NCI-H1694 treated with DMSO at 0.1 percent for 48 hours (cell line): ENCODE measurements at regions not wholly inside any gene's neighbourhood (a gene's known extent, or its start where the extent isn't known, plus 50 kb on each side); places are given as distances from the start of the nearest gene placed in this dataset.
"Not testable (repeated sequence)": the region's sequence is repeated elsewhere in the genome, so short reads cannot be mapped to it uniquely, and the experiment has no call there.

ENCODE experiments used
- DNase-seq: peaks from one replicate; lab custom pipeline; 2025; lab: John Stamatoyannopoulos, UW

DNA sequence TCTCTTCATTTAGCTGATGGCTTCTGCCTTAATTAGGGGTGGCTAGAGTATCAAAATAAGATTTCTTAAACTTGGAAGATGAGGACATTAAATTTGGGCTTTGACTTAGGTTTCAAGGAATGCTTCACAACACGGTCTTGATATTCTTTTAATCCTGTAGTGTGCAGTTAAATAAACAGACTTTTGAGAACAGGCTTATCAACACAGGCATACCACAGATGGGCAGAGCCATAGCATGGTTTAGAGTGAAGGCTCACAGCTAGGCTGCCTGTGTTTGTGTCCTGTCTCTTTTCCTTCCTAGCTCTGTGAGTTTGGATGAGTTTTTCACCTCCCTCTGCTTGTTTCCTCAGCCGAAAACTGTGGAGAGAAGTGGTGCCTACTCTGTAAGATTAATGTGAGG is 102.3 kb upstream of the IPO9 start:
- DNase-seq = no peak

DNA sequence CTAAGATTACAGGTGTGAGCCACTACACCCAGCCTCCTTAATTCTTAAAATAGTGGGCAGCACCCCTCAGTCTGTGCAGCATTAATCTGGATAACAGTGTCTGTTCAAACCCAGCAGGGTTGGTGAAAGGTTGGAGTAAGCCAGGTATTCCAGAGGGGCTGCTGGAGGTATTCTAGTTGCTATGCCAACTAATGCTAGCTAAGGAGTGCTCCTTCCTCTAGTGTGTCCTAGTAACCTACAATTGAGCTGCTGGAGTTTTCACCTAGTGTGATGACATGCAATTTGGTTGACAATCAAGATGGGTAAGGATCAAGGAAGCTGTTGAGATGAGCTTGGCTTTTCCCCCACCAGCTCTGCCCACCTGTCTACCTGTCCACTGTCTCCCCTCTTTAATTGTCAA is 100.2 kb upstream of the IPO9 start:
- DNase-seq = no peak

DNA sequence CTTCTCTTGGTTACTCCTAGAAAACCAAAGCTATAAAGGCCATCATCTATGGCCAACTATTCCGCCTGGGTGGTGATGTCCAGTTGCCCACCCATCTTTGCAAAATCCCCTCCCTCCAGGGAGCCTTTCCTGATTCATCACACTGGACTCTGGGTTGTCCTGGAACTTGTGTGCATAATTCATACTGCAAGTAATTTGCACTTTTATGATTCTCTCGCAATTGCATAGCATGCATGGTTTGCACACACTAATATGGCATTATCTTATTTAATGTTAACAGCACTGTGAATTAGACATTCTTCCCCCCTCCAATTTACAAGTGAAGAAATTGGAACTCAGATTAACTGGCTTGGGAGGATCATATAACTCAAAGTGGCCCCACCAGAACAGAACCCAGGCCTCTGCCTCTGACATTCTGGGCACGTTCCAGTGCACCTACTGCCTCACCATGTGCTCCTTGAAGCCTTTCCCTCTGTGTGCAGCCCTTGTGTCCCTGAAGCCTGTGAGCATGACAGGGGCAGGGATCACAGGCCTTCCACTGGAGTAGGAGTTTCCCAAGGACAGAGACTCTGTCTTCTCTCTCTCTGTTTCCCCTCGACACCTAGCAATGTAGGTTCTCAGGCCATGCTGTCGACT is 98.9 kb upstream of the IPO9 start:
- no peak for DNase-seq

DNA sequence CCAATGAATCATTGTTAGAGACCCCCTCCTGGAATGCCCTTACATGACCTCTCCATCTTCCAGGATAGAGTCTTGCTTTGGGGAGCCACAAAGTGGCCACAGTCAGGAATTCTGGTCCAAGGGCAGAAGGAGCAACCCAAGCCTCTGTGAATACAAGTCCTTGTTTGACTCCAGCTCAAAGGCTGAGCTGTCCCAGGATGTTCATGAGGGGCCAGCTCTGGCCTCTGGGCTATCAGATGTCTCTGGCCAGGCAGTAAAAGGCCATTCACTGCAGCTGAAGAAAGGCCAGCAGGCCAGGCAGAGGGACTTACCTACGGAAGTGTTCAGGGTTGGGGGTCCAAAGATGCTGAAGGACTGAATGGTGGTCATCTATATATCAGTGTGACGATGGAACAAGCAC is 98.3 kb upstream of the IPO9 start:
- DNase-seq = no peak

DNA sequence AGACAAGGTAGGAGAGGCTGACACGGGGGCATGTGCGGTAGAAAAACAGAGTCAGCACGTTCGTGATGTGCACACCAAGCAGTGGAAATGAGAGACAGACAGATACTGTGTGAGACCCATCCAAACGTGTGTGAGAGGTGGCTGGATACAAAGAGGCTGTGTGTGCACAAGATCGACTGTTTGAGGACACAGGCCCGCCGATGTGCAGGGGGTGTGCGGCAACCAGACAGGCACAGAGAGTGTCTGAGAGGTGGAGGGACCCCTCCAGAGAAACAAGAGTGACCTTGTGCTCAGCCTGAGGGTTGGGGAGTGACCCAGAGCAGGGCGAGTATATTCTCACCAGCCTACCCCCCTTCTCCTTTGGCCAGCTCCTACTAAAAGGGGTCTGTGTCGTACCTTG is 97.8 kb upstream of the IPO9 start:
- DNase-seq = no peak

DNA sequence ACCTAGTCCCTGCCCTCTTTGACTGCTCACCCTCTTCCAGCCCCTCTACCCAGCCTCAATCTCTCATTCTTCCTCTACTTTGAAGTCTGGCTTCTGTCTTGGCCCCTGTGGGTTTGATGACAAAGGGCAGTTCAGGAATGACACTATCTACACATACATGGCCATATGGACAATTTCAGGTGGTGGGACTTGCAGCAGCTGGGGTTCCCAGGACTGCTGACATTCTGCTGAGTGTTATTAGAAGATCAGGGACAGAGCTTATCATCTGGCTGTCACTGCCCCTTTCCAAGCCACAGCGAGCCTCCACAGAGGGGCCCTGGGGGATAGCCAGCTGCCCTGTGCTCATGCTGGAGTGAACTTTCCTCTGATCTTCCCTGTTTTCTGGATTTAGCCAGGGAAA is 97.4 kb upstream of the IPO9 start:
- no peak for DNase-seq

DNA sequence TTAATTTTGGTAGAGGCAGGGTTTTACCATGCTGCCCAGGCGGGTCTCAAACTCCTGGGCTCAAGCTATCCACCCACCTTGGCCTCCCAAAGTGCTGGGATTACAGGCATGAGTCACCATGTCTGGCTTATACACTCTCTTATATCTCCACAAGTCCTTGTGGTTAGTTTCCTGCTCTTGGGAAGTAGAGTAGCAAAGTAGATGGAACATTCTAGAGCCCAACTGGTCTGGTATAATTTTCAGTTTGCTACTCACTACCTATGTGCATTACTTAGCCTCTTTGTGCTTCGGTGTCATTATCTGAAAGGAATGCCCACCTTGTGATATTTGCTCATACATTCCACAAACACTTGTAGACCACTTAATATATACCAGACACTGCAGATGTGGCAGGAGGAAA is 96.6 kb upstream of the IPO9 start:
- no peak for DNase-seq

DNA sequence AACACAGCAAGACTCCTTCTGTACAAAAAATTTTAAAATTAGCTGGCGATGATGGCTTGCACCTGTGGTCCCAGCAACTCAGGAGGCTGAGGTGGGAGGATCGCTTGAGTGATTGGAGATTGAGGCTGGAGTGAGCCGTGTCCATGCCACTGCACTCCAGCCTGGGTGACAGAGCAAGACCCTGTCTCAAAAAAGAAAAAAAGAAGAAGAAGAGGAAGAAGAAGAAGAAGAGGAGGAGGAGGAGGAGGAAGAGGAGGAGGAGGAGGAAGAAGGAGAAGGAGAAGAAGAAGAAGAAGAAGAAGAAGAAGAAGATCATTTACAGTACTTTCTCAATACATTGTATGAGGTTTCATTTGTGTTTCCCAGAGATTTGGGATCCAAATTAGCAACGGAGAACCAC is 94.7 kb upstream of the IPO9 start:
- not testable (repeated sequence) for DNase-seq

DNA sequence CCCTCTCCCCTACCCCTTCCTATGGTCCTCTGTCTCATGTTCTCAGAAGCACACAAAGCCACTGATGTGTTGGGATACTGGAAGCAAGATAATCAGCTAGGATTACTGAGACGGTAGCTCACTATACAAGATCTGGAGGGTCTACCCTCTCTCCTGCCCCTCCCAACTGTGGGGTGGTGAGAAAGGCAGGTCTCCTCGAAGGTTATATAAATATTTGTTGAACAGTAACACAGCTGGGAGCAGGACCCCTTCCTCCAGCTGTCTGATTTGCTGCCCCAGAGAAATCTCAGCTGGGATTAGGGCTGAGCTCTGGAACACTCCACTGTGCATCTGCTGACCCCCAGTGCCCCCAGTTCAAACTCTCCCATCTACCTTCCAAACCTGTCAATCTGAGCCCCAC is 94.2 kb upstream of the IPO9 start:
- DNase-seq = no peak

DNA sequence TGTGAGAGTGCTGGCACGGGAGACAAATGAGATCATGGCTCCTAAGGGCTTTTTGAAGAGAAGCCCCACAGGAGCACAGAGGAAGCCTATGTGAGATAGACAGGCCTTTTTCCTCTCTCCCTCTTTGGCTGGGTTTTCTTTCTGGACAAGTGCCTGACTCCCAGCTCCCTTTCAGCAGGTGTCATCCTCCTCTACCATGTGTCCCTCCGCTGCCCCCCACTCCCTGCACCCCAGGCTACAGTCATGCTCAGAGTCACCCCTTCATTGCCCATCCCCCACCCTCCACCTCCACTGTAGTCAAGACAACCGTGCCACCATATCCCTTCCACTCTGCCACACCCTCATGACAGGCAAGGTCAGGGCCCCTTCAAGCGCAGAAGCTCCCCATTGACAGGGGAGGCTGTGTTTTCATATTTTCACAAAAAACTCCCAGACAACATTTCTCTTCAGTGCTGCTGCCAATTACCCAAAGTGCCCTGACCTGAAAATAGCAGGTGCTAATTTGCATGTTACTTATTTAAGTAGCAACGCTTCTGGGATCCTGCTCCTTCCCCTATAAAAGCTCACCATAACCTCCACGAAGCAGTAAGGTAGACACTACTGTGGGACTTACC is 92.1 kb upstream of the IPO9 start:
- no peak for DNase-seq

DNA sequence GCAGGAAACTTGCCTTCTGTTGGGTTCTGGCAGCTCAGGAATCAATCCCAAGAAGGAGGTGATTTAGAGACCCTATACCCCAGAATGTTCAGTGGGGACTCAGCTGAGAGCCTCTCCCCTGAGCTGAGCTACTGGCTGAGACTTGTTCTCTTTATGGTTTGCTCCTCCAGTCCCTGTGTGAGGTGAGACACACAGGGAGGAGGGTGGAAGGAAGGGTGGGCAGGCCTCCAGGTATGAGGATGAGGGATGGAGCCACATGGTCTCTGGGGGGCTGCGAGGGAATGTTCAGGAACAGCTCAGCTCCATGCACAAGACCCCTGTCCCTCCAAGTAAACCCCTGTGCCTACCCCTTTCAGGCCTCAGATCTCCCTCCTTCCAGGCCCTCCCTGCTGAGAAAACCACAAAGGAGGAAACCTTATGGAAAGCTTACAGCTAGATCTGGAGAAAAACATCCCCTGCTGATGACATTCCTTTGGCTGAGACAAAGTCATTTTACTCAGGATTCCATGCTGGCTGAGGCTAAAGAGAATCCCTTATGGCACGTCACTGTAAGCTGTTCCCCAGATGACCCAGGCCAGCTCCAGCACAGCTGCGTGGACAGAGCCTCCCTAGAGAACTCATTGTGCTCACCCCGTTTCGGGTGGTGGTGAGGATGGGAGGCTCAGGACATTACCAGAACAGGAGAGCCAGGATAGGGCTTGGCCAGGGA is 91.5 kb upstream of the IPO9 start:
- no peak for DNase-seq

DNA sequence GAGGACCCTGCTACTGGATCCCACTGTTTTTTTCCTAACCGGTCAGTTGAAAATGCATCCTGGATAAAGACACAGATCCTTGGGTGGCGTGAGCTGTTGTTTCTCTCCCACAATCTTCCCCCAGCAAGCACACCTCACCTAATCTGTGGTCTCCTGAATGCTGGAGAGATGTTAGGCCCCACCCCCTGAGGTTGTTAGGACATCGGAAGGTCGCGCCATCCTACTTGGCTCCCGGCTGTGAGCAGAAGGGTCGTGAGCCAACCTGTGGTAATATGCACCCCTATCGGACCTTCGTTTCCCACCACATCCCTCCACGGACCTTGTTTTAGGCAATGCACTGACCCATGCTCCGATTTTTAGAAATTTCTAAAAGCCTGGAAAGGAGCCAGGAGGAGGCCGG is 89.9 kb upstream of the IPO9 start:
- DNase-seq = no peak

DNA sequence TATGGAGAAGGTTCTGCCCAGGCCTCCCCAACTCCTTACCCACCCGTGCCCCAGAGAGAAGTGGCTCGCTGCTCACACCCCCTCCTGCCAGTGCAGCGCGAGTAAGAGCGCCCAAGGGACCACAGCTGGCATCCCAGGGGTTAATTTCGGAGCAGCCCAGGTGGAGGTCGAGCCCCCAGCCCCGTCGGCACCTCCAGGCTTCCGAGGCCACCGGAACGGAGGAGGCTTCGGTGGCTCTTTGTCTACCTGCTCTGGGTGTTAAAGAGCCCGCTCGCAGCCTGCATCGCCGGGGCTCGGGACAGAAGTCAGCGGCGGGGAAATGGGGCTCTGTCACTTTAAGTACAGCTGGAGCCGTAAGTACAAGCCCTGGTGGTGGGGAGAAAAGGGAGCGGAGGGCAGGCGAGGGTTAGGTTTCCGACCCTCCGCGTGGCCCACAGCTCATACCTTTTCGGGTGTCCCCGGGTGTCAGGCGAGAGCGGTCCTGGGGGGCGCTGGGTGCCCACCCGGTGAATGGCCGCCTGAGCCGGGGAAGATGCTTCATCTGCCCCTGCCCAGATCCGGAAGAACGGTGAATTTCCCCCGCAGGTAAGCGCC is 89.4 kb upstream of the IPO9 start:
- DNase-seq = no peak

DNA sequence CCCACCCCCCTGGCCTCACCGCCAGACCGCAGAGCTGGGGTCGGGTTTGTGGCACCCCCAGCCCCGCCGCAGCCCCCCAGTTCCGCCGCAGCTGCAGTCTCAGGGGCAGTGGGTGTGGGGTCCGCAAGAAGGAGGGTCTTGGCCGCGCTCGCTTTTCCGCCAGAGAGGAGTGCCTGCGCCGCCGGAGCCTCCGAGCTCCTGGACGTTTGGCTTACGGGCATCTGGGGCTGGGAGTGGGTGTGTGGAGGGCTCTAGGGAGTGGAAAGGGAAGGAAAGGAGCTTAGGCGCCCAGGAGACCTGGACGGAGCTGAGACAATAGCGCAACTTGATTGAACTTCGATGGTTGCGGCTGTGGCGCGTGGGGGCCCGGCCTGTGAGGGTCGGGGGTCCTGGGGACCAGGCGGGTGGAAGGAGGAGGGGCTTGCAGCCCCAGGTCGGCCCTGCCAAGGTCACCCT is 88.8 kb upstream of the IPO9 start:
- no peak for DNase-seq

DNA sequence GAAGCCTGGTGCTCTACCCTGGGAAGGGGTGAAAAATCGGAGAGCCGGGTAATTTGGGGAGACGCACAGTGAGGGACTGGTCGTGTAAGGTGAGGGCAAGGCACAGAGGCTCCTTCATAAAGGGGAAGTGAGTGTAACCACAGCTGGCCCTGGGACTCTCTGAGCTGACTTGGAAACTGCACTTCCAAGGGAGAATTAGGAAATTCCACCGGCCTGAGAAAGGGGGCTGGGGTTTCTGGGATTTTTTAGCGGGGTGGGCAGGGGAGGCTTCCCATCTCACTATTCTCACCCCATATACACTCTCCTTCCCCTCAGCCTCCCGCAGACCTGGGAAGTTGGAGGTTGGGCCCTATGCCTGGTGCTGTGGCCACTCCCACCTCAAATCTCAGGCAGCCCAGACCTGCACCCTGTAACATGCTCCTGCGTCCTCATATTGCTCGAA is 88.3 kb upstream of the IPO9 start:
- no peak for DNase-seq

DNA sequence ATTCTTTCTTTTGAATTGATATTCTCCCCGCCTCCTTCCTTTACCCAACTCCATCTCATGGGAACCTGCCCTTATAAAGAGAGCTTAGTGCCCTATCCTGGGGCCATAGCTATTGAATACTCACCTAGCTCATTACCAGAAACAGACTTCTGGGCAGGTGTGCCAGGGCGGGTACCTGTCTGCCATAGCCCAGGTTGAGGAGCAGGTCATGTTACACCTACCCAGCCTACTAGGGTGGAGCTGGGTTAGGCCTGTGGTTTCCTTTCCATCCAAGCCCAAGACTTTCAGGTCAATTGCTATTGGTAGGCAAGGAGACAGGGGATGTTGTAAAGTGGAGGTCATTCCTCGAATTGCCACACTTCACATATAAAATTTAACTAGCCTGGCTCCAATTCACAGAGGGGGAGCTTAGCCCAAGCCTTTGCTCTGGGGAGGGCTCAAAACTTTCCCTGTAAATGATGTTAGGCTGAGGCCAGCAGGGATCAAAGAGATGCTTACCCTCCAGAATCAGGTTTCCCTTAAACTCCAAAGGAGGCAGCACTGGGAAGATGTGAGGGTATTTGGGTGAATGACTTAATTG is 87.1 kb upstream of the IPO9 start:
- no peak for DNase-seq

DNA sequence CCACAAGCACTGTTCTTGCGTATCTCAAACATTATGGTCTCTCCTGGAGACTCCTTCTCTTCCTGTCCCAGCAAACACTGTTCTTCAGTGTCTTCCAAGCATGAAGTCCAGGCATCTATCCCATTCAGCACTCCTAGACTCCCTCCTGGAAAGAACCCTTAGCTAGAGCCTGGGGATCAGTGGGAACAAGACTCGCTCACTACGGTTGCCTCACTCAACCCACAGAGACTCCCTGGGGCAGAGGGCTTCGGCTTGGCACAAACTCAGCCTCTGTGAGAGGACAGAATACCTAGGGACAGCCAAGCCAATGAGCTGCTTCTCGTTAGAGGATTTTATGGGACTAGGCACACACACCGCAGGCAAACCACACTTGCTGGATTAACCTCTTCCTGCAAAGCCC is 86.5 kb upstream of the IPO9 start:
- DNase-seq = no peak

DNA sequence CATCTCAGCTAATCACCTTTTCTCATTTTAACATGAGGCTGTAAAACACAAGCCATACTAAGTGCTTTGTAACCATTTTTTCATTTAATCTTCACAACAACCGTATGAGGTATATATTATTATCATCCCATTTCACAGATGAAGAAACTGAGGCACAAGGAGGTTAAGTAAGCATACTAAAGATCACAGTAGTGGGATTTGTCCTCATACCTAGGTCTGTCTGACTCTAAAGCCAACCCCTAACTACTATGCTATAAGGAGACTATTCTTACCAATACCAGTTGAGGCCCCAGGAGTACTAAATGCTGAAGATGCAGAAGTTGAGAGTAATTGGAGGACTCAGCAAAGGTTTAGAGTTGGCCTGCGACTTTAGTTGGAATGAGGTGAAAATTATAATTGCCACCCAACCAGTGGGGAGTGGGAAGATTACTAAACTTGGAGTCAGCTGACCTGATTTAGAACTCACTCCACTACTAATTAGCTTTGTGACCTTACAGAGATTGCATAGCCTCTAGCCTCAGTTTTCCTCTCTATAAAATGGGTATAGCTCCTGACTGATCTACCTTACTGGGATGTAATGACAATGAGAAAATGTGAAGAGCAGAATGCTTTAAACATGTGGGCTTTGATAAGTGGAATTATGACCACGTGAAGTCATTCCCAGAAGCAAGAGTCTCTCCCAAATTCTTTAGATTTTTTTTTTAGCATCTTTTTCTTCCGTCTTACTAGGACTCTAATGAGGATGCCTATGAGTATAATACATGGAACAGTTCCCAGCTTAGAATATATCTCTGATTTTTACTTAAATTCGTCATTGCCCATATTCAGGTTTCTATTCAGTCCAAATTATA is 85.8 kb upstream of the IPO9 start:
- DNase-seq = no peak

DNA sequence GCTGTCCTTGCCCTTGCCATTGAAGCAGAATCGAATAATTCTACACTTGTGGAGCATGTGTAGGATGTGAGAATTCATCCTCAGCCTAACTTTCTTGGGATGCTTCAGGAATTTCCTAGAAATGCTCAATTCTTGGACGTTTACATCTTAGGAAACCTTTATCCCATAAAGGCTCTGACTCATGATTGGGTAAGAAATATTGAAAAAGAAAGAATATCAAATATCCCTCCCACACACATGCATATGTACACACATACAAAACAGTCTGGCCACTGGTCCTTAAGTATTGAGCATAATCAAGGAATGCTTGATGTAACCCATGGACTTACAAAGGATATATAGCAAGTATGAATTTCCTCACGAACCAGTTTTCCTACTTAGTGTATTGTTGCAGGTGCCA is 83.9 kb upstream of the IPO9 start:
- no peak for DNase-seq

DNA sequence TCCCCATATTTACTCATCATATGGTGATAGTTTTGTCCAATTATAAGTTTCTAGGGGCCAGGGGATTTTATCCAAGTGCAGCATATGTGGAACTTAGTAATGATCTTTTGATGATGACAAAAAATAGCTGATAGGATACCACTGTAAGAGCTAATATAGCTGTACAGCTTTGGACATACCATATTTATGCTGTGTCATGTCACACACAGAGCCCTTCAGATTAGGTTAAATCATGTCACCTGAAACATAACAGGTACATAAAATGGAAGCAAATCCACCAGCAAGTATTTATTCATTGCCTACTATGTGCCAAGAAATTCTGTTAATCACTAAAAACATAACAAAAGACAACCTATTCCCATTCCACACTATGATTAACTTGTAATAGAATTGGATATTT is 82.8 kb upstream of the IPO9 start:
- no peak for DNase-seq

DNA sequence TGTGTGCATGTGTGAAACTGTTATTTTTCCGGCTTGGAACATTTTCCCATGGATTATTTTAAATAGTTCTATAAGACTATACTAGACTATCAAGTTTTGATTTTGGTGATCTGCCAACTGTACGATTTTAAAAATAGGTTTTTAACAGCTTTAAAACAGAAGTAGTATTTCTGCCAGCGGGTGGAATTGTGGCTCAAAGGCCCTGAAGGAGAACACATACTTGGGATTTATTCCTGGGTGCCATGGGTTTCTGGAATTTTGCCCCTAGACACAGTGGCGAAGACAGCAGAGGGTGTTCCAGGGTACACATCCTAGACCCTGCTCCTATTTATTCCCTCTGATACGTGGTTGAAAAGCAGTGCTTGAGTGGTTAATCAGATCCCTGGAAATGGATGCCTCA is 81.7 kb upstream of the IPO9 start:
- no peak for DNase-seq

DNA sequence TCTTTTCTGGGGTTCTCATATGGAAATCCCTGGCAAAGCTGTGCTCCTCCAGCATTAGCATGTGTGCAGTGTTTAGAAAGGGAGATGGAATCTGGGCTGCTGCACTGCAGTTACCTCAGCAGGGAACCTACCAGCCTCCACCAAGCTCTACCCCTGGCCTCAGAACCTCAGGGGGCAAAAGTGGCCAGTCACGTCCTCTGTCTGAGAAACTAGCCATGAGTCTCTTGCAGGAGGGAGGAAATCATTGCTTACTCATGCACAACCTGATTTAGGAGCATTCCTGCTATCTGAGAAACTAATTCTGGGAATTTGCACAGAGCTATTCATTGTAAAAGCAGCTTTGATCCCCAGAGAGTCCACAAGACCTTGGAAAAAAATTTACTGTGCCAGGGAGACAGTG is 80.6 kb upstream of the IPO9 start:
- no peak for DNase-seq
